Neural progenitor cell (in vitro differentiated cells): ENCODE measurements at regions not wholly inside any gene's neighbourhood (a gene's known extent, or its start where the extent isn't known, plus 50 kb on each side); places are given as distances from the start of the nearest gene placed in this dataset.

Experiments used
- DNase-seq: peaks from one replicate; pipeline ENCODE4 v3.0.0-alpha.2; 2016; ENCODE audit warnings: low spot score
- H2AFZ ChIP-seq: fragments of 200-600 bp; sonication (generic); replicated peaks from 2 replicates; pipeline ENCODE4 v1.6.1; 2016; ENCODE audit warnings: antibody characterized with exemption
- H3F3A ChIP-seq: fragments of 200-600 bp; sonication (generic); 2 replicates; pipeline ENCODE4 v1.6.1; 2016; ENCODE audit warnings: antibody characterized with exemption, low read depth
- H3K27ac ChIP-seq: fragments of 200-600 bp; sonication (generic); 2 replicates; pipeline ENCODE4 v1.5.1; 2016; ENCODE audit warnings: mild to moderate bottlenecking
- H3K27me3 ChIP-seq: fragments of 200-600 bp; sonication (generic); 2 replicates; pipeline ENCODE4 v1.6.1; 2016; ENCODE audit warnings: mild to moderate bottlenecking, moderate library complexity
- H3K36me3 ChIP-seq: fragments of 200-600 bp; sonication (generic); 2 replicates; pipeline ENCODE4 v1.5.1; 2016
- H3K4me1 ChIP-seq: fragments of 200-600 bp; sonication (generic); 2 replicates; pipeline ENCODE4 v1.6.1; 2016; ENCODE audit warnings: mixed run types
- H3K4me2 ChIP-seq: fragments of 200-600 bp; sonication (generic); 2 replicates; pipeline ENCODE4 v1.6.1; 2016
- H3K4me3 ChIP-seq: fragments of 200-600 bp; sonication (generic); 2 replicates; pipeline ENCODE4 v1.5.1; 2016
- H3K79me2 ChIP-seq: fragments of 200-600 bp; sonication (generic); 2 replicates; pipeline ENCODE4 v1.6.1; 2016; ENCODE audit warnings: low read depth
- H3K9ac ChIP-seq: fragments of 200-600 bp; sonication (generic); 2 replicates; pipeline ENCODE4 v1.6.1; 2016
- H3K9me3 ChIP-seq: fragments of 200-600 bp; sonication (generic); 2 replicates; pipeline ENCODE4 v1.5.1; 2016; ENCODE audit warnings: low read depth
- H4K20me1 ChIP-seq: fragments of 200-600 bp; sonication (generic); 2 replicates; pipeline ENCODE4 v1.6.1; 2016; ENCODE audit warnings: low read depth
- H3K27ac Mint-ChIP-seq: 3 replicates; pipeline ENCODE4 v1.8.0; 2021; ENCODE audit warnings: mixed read lengths
- H3K27me3 Mint-ChIP-seq: 2 replicates; pipeline ENCODE4 v1.8.0; 2022; ENCODE audit warnings: low read depth, mild to moderate bottlenecking, inconsistent platforms, moderate library complexity, mixed read lengths; ENCODE audit not compliant: insufficient read depth
- H3K36me3 Mint-ChIP-seq: 3 replicates; pipeline ENCODE4 v1.8.0; 2021; ENCODE audit warnings: mixed read lengths
- H3K4me1 Mint-ChIP-seq: 3 replicates; pipeline ENCODE4 v1.8.0; 2021; ENCODE audit warnings: mixed read lengths
- H3K4me3 Mint-ChIP-seq: 3 replicates; pipeline ENCODE4 v1.8.0; 2021; ENCODE audit warnings: mild to moderate bottlenecking, moderate library complexity, mixed read lengths
- H3K9me3 Mint-ChIP-seq: 3 replicates; pipeline ENCODE4 v1.8.0; 2020; ENCODE audit warnings: mixed read lengths
- EZH2 ChIP-seq: fragments of 200-600 bp; sonication (generic); IDR thresholded peaks from 2 replicates; pipeline ENCODE4 v1.6.1; 2017; ENCODE audit warnings: antibody characterized with exemption, mild to moderate bottlenecking, moderate library complexity
- EZH2phosphoT487 ChIP-seq: fragments of 200-600 bp; sonication (generic); IDR thresholded peaks from 2 replicates; pipeline ENCODE4 v1.6.1; 2017; ENCODE audit warnings: antibody characterized with exemption
- TF ChIP-seq, protein P1 (sequence below): fragments of 200-600 bp; sonication (generic); IDR thresholded peaks from 2 replicates; pipeline ENCODE4 v1.5.1; 2017; ENCODE audit warnings: antibody characterized with exemption, mild to moderate bottlenecking

DNA sequence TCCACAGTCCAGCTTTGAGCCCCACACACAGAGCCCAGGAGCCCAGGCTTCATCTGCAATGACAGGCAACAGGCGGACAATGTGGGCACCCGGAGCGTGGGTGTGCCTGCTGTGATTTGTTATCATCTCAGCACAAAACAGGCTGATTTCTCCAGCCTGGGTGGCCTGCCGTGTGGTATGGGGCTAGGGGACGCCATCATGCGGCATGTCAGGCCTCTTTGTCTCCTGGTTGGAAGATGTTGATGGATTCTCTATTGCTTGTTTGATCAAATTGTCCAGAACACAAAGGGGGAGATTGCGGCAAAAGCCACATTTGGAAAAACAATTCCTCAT lies 147.1 kb downstream of the KIF26A start:
- no peak overlapping the region for H3K4me3 ChIP-seq
- H3K4me3 Mint-ChIP-seq, result no peak overlapping the region
- no peak for TF ChIP-seq EZH2phosphoT487
- TF ChIP-seq, protein P1, sequence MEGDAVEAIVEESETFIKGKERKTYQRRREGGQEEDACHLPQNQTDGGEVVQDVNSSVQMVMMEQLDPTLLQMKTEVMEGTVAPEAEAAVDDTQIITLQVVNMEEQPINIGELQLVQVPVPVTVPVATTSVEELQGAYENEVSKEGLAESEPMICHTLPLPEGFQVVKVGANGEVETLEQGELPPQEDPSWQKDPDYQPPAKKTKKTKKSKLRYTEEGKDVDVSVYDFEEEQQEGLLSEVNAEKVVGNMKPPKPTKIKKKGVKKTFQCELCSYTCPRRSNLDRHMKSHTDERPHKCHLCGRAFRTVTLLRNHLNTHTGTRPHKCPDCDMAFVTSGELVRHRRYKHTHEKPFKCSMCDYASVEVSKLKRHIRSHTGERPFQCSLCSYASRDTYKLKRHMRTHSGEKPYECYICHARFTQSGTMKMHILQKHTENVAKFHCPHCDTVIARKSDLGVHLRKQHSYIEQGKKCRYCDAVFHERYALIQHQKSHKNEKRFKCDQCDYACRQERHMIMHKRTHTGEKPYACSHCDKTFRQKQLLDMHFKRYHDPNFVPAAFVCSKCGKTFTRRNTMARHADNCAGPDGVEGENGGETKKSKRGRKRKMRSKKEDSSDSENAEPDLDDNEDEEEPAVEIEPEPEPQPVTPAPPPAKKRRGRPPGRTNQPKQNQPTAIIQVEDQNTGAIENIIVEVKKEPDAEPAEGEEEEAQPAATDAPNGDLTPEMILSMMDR, result no peak
- no peak for TF ChIP-seq EZH2
- no peak overlapping the region for H2AFZ ChIP-seq
- no peaks in the 10 kb centered on the region for H3K27me3 ChIP-seq
- no peaks in the 10 kb centered on the region for H3K79me2 ChIP-seq
- H3K9ac ChIP-seq, result no peak overlapping the region
- no peaks in the 10 kb centered on the region for H3K9me3 ChIP-seq
- H3K9me3 Mint-ChIP-seq, result peaks cover 5% of the 10 kb centered on the region
- H3K36me3 Mint-ChIP-seq, result no peaks in the 10 kb centered on the region
- DNase-seq, result no peak
- peaks cover 26% of the 10 kb centered on the region for H3K27me3 Mint-ChIP-seq
- peaks cover 13% of the 10 kb centered on the region for H3F3A ChIP-seq
- no peaks in the 10 kb centered on the region for H3K36me3 ChIP-seq
- no peak overlapping the region for H3K27ac Mint-ChIP-seq
- H4K20me1 ChIP-seq, result no peaks in the 10 kb centered on the region
- H3K27ac ChIP-seq, result no peak overlapping the region
- peaks cover 15% of the 10 kb centered on the region for H3K4me1 ChIP-seq
- H3K4me2 ChIP-seq, result no peak overlapping the region
- H3K4me1 Mint-ChIP-seq, result peaks cover 43% of the 10 kb centered on the region

DNA sequence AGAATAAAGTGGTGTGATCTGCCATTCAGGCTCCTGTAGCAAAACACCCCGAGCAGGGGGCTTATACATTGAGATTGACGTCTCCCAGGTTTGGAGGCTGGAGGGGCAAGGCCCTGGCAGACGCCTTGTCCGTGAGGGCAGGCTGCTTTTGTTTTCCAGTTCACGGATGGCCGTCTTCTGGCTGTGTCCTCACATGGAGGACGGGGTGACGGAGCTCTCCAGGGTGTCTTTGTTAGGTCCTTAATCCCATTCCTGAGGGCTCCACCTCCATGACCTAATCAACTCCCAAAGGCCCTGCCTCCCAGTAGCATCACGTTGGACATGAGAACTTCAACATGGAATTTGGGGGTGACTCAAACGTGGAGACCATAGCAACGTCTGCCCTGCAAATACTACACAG lies 147.7 kb downstream of the KIF26A start:
- peaks cover 42% of the 10 kb centered on the region for H3K4me1 Mint-ChIP-seq
- Histone ChIP-seq H3K4me3 (no peak overlapping the region), H3K79me2 (no peaks in the 10 kb centered on the region), H3K27ac (no peak overlapping the region), H3K27me3 (no peaks in the 10 kb centered on the region), H3F3A (peaks cover 13% of the 10 kb centered on the region), H3K4me2 (no peak overlapping the region), H3K9ac (no peak overlapping the region), H4K20me1 (no peaks in the 10 kb centered on the region), H3K4me1 (peaks cover 12% of the 10 kb centered on the region), H3K36me3 (no peaks in the 10 kb centered on the region), H2AFZ (no peak overlapping the region), H3K9me3 (no peaks in the 10 kb centered on the region)
- H3K27me3 Mint-ChIP-seq, result peaks cover 27% of the 10 kb centered on the region
- no peaks in the 10 kb centered on the region for H3K36me3 Mint-ChIP-seq
- peak overlapping the region; percentile 86 for H3K27ac Mint-ChIP-seq
- no peak for TF ChIP-seq EZH2
- TF ChIP-seq EZH2phosphoT487, result no peak
- TF ChIP-seq, protein P1, result no peak
- H3K4me3 Mint-ChIP-seq, result no peak overlapping the region
- H3K9me3 Mint-ChIP-seq, result peaks cover 5% of the 10 kb centered on the region
- DNase-seq, result no peak

DNA sequence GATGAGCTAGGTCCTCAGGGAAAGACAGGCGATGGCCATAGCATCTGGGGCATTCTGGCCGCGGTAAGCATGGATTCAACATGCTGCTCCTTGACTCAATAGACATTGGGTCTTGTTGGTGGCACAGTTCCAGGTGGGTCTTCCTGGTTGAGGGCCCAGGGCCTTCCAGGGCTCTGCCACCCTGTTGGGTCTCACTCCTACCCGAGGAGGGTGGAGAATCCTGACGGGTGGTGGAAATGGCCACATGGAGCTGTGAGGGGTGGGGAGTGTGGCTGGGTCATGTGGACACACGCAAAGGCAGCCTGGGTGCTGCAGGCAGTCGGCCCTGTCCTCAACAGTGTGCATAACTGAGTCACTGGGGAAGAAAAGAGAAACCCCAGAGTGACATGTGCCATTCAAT lies 148.1 kb downstream of the KIF26A start:
- H4K20me1 ChIP-seq, result no peaks in the 10 kb centered on the region
- no peak overlapping the region for H2AFZ ChIP-seq
- H3K27ac Mint-ChIP-seq, result peak overlapping the region; percentile 86
- peaks cover 27% of the 10 kb centered on the region for H3K27me3 Mint-ChIP-seq
- no peak for DNase-seq
- H3K36me3 Mint-ChIP-seq, result no peaks in the 10 kb centered on the region
- H3K4me1 Mint-ChIP-seq, result peaks cover 41% of the 10 kb centered on the region
- peaks cover 13% of the 10 kb centered on the region for H3F3A ChIP-seq
- H3K4me3 ChIP-seq, result no peak overlapping the region
- peaks cover 16% of the 10 kb centered on the region for H3K4me1 ChIP-seq
- H3K9me3 Mint-ChIP-seq, result peaks cover 5% of the 10 kb centered on the region
- H3K36me3 ChIP-seq, result no peaks in the 10 kb centered on the region
- no peak overlapping the region for H3K4me3 Mint-ChIP-seq
- H3K27me3 ChIP-seq, result no peaks in the 10 kb centered on the region
- no peaks in the 10 kb centered on the region for H3K9me3 ChIP-seq
- no peak overlapping the region for H3K9ac ChIP-seq
- no peaks in the 10 kb centered on the region for H3K79me2 ChIP-seq
- no peak overlapping the region for H3K4me2 ChIP-seq
- no peak overlapping the region for H3K27ac ChIP-seq
- TF ChIP-seq, protein P1, result no peak
- TF ChIP-seq EZH2 (no peak), EZH2phosphoT487 (no peak)
